Testis (tissue), 2 donors: ENCODE measurements at regions not wholly inside any gene's neighbourhood (a gene's known extent, or its start where the extent isn't known, plus 50 kb on each side); places are given as distances from the start of the nearest gene placed in this dataset.

Experiments
- DNase-seq: peaks from one replicate; pipeline ENCODE4 v3.0.0-alpha.2; 2019
- H3K27ac ChIP-seq, 2 donors: fragments of 200-600 bp; sonication (generic); one replicate each; pipeline ENCODE4 v1.5.1; 2019
- H3K27me3 ChIP-seq: fragments of 200-600 bp; sonication (generic); one replicate; pipeline ENCODE4 v1.5.1; 2019
- H3K36me3 ChIP-seq: fragments of 200-600 bp; sonication (generic); one replicate; pipeline ENCODE4 v1.5.1; 2017; ENCODE audit warnings: low read depth; ENCODE audit errors: missing control alignments
- H3K4me1 ChIP-seq: fragments of 200-600 bp; sonication (generic); one replicate; pipeline ENCODE4 v1.5.1; 2019
- H3K4me3 ChIP-seq, 2 donors: fragments of 200-600 bp; sonication (generic); one replicate each; pipeline ENCODE4 v1.5.1; 2017 to 2019
- H3K9me3 ChIP-seq: fragments of 200-600 bp; sonication (generic); one replicate; pipeline ENCODE4 v1.5.1; 2017
- CTCF ChIP-seq, 3 experiments: fragments of 450-650 bp in 2 of 3; fragments of 200-600 bp in 1 of 3; sonication (generic) in 1 of 3; IDR thresholded peaks; one replicate each; pipeline ENCODE4 v1.5.1; 2016 to 2019; ENCODE audit warnings: antibody characterized with exemption in 3 of 3, mild to moderate bottlenecking in 2 of 3, moderate library complexity in 1 of 3
- POLR2A ChIP-seq: fragments of 450-650 bp; IDR thresholded peaks from one replicate; pipeline ENCODE4 v1.6.1; 2017; ENCODE audit warnings: antibody characterized with exemption, mild to moderate bottlenecking, moderate library complexity
- WGBS, 2 donors: methylation state at CpG; one replicate each; pipeline ENCODE4 v1.1.5; 2018; 5-methylcytosine and 5-hydroxymethylcytosine counted together
- intact Hi-C: fragments of 100-400 bp; cut with DNase I; formaldehyde crosslinking; loops from one replicate; pipeline ENCODE4 v1.15.1; 2023; ENCODE audit warnings: low total_unique reads

- no peaks in the 10 kb centered on the region for H3K36me3 ChIP-seq
- intact Hi-C loops = no loop called here
- no peaks in the 10 kb centered on the region for H3K4me1 ChIP-seq
- no peak overlapping the region for H3K4me3 ChIP-seq
- DNase-seq = no peak
- no peaks in the 10 kb centered on the region for H3K9me3 ChIP-seq
- H3K27me3 ChIP-seq = no peaks in the 10 kb centered on the region
- WGBS, 2 donors = 50 to 58% methylated on average over 1 of the region's 1 CpG
- no peak overlapping the region for H3K27ac ChIP-seq
- TF ChIP-seq POLR2A = no peak
- TF ChIP-seq CTCF (IDR thresholded peaks at IDR 0.05) = no peak
These were observed 126.5 kb downstream of the NUDT12 start for GRCh38 chr5:103436112-103436511.

- 63 to 70% methylated on average over 4 of the region's 4 CpGs for WGBS, 2 donors
- intact Hi-C loops = no loop called here
- H3K27ac ChIP-seq = no peak overlapping the region
- no peaks in the 10 kb centered on the region for H3K4me1 ChIP-seq
- H3K9me3 ChIP-seq = no peaks in the 10 kb centered on the region
- no peaks in the 10 kb centered on the region for H3K36me3 ChIP-seq
- no peak overlapping the region for H3K4me3 ChIP-seq
- DNase-seq = no peak
- H3K27me3 ChIP-seq = no peaks in the 10 kb centered on the region
- TF ChIP-seq CTCF (IDR thresholded peaks at IDR 0.05) (no peak), POLR2A (no peak)
These were observed 127.3 kb downstream of the NUDT12 start for GRCh38 chr5:103435136-103435889.

GRCh38 chr5:103434057-103434456 lies 128.5 kb downstream of the NUDT12 start:
- 63 to 79% methylated on average over 5 to 8 of the region's 8 CpGs for whole genome bisulfite sequencing, 2 donors

DNA sequence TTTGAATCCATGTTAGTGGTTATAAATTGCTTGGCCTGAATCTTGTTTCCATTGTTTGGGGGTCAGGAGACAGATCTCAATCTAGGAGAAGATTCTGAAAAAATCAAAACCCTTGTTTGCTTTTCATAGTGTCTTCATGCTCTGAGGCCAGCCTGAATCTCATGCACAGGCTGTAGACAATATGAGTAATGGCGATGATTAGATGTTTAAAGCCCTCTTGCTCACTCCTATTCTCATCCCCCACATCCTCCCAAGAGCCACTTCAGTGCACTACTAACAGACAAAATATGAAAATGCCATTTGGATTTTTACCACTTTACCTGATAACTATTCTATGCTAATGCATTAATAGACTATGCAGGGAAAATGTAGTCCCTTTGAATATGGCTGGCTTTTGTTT lies 129.4 kb downstream of the NUDT12 start:
- no peak overlapping the region for H3K27ac ChIP-seq
- H3K9me3 ChIP-seq = no peaks in the 10 kb centered on the region
- intact Hi-C loops = no loop called here
- WGBS, 2 donors = 93 to 100% methylated on average over 1 of the region's 1 CpG
- no peaks in the 10 kb centered on the region for H3K27me3 ChIP-seq
- TF ChIP-seq CTCF (IDR thresholded peaks at IDR 0.05) (no peak), POLR2A (no peak)
- no peaks in the 10 kb centered on the region for H3K36me3 ChIP-seq
- H3K4me3 ChIP-seq = no peak overlapping the region
- H3K4me1 ChIP-seq = no peaks in the 10 kb centered on the region
- no peak for DNase-seq

More at GRCh38 chr5:103434057-103434456, 128.5 kb downstream of the NUDT12 start:
- TF ChIP-seq CTCF (IDR thresholded peaks at IDR 0.05) (no peak), POLR2A (no peak)
- Histone ChIP-seq H3K36me3 (no peaks in the 10 kb centered on the region), H3K4me3 (no peak overlapping the region), H3K4me1 (no peaks in the 10 kb centered on the region), H3K9me3 (no peaks in the 10 kb centered on the region), H3K27me3 (no peaks in the 10 kb centered on the region), H3K27ac (no peak overlapping the region)
- intact Hi-C loops = no loop called here
- no peak for DNase-seq

- Histone ChIP-seq H3K9me3 (no peaks in the 10 kb centered on the region), H3K27me3 (no peaks in the 10 kb centered on the region), H3K4me1 (no peaks in the 10 kb centered on the region), H3K4me3 (no peak overlapping the region), H3K27ac (no peak overlapping the region), H3K36me3 (no peaks in the 10 kb centered on the region)
- intact Hi-C loops = no loop called here
- TF ChIP-seq CTCF (IDR thresholded peaks at IDR 0.05) (no peak), POLR2A (no peak)
- WGBS, 2 donors = 82 to 89% methylated on average over 2 of the region's 2 CpGs
- DNase-seq = no peak
These were observed 133.7 kb downstream of the NUDT12 start for GRCh38 chr5:103428923-103429322.
